DND-41 (cell line): ENCODE measurements at regions not wholly inside any gene's neighbourhood (a gene's known extent, or its start where the extent isn't known, plus 50 kb on each side); places are given as distances from the start of the nearest gene placed in this dataset.

Experiments
- CTCF ChIP-seq: IDR thresholded peaks from 2 replicates; pipeline ENCODE4 v1.5.1; 2012; ENCODE audit warnings: borderline replicate concordance, low read length, moderate library complexity, mild to moderate bottlenecking; ENCODE audit not compliant: poor library complexity, severe bottlenecking; ENCODE audit errors: extremely low read depth
- EZH2 ChIP-seq: IDR thresholded peaks from 3 replicates; pipeline ENCODE4 v1.6.1; 2012; ENCODE audit warnings: borderline replicate concordance, low read depth, mild to moderate bottlenecking, moderate library complexity, low read length, inconsistent platforms; ENCODE audit not compliant: severe bottlenecking

DNA sequence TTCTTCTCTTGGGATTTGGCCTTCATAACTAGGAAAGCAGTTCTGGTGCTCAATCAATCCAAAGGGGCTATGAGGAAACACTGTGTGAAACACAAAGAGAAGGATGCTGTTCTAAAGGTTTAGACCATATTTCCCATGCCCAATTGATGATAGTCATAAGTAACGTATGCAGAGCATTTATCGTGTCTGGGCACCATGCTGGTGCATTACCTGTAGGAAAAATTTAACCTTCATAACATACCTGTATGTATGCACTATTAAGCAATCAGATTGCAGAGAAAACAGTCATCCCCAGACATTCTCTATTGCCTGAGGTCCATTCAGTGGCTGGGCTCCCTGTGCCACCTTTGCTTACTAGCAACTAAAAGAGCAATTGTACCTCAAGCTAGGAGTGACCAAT is 381.4 kb downstream of the PLPP3 start:
- no peak for TF ChIP-seq EZH2
- TF ChIP-seq CTCF, result no peak
